HL-60 (cell line): ENCODE measurements at regions not wholly inside any gene's neighbourhood (a gene's known extent, or its start where the extent isn't known, plus 50 kb on each side); places are given as distances from the start of the nearest gene placed in this dataset.

ENCODE experiments used
- DNase-seq, 2 experiments: peaks; one replicate each; pipeline ENCODE4 v3.0.0-alpha.2; 2010 to 2020; ENCODE audit warnings: low read depth in 1 of 2, low spot score in 1 of 2
- H3K27ac ChIP-seq: fragments of 250-450 bp; sonication (Bioruptor Pico); replicated peaks from 2 replicates; pipeline ENCODE4 v1.5.1; 2020; ENCODE audit warnings: mild to moderate bottlenecking, moderate library complexity
- H3K27me3 ChIP-seq: fragments of 250-450 bp; sonication (Bioruptor Pico); 2 replicates; pipeline ENCODE4 v1.5.1; 2021; ENCODE audit warnings: mild to moderate bottlenecking, moderate library complexity; ENCODE audit not compliant: insufficient read depth, poor library complexity, severe bottlenecking
- H3K4me3 ChIP-seq: replicated peaks from 2 replicates; pipeline ENCODE4 v1.5.1; 2011; ENCODE audit warnings: mild to moderate bottlenecking, control low read depth, low read length; ENCODE audit not compliant: insufficient read depth
- CTCF ChIP-seq: IDR thresholded peaks from one replicate; pipeline ENCODE4 v1.5.1; 2011; ENCODE audit warnings: low read length, control low read depth, inconsistent platforms; ENCODE audit not compliant: insufficient read depth
- GABPA ChIP-seq: IDR thresholded peaks from 2 replicates; pipeline ENCODE4 v1.6.1; 2012; ENCODE audit warnings: low read depth
- POLR2AphosphoS5 ChIP-seq: IDR thresholded peaks from 2 replicates; pipeline ENCODE4 v1.6.1; 2012; ENCODE audit warnings: low read depth
- REST ChIP-seq: IDR thresholded peaks from 2 replicates; pipeline ENCODE4 v1.6.1; 2012; ENCODE audit warnings: low read depth; ENCODE audit not compliant: insufficient replicate concordance
- SPI1 ChIP-seq: IDR thresholded peaks from 2 replicates; pipeline ENCODE4 v1.6.1; 2012; ENCODE audit warnings: low read depth, mild to moderate bottlenecking, borderline replicate concordance

- no peak for DNase-seq
- no peak overlapping the region for H3K27ac ChIP-seq
- no peaks in the 10 kb centered on the region for H3K27me3 ChIP-seq
- TF ChIP-seq CTCF (no peak), REST (no peak), SPI1 (no peak), POLR2AphosphoS5 (no peak), GABPA (no peak)
- no peak overlapping the region for H3K4me3 ChIP-seq
Observed at GRCh38 chr7:52114056-52114455, 797.4 kb upstream of the COBL start.

- TF ChIP-seq REST (no peak), SPI1 (no peak), CTCF (no peak), POLR2AphosphoS5 (no peak), GABPA (no peak)
- Histone ChIP-seq H3K27me3 (no peaks in the 10 kb centered on the region), H3K4me3 (no peak overlapping the region), H3K27ac (no peak overlapping the region)
- DNase-seq = no peak
Observed at GRCh38 chr7:52107355-52107754, 790.7 kb upstream of the COBL start.

- DNase-seq = no peak
Observed at GRCh38 chr7:52095861-52096260, 779.3 kb upstream of the COBL start.

More at GRCh38 chr7:52095861-52096260, 779.3 kb upstream of the COBL start:
- TF ChIP-seq CTCF = no peak
- TF ChIP-seq SPI1 = no peak
- no peak for TF ChIP-seq POLR2AphosphoS5
- TF ChIP-seq REST = no peak
- TF ChIP-seq GABPA = no peak
- no peaks in the 10 kb centered on the region for H3K27me3 ChIP-seq
- no peak overlapping the region for H3K4me3 ChIP-seq
- H3K27ac ChIP-seq = no peak overlapping the region
